GM23338 (cell line): ENCODE measurements at regions not wholly inside any gene's neighbourhood (a gene's known extent, or its start where the extent isn't known, plus 50 kb on each side); places are given as distances from the start of the nearest gene placed in this dataset.

Experiments
- ATAC-seq: fragments of 200-7000 bp; cut with Tn5 transposase; 3 replicates; pipeline ENCODE4 v1.9.1; 2020
- DNase-seq: peaks from one replicate; pipeline ENCODE4 v3.0.0-alpha.2; 2015; ENCODE audit warnings: low spot score
- H2AFZ ChIP-seq: fragments of 200-600 bp; sonication (generic); 2 replicates; pipeline ENCODE4 v1.8.0; 2016; ENCODE audit warnings: antibody characterized with exemption, mild to moderate bottlenecking, moderate library complexity
- H3F3A ChIP-seq: fragments of 200-600 bp; sonication (generic); replicated peaks from 2 replicates; pipeline ENCODE4 v1.8.0; 2017; ENCODE audit warnings: antibody characterized with exemption, mixed run types, low read depth
- H3K27ac ChIP-seq: fragments of 200-600 bp; sonication (generic); 2 replicates; pipeline ENCODE4 v1.6.1; 2016; ENCODE audit warnings: low read depth
- H3K27me3 ChIP-seq: fragments of 200-600 bp; sonication (generic); 2 replicates; pipeline ENCODE4 v1.8.0; 2016; ENCODE audit warnings: mild to moderate bottlenecking, mixed run types, moderate library complexity; ENCODE audit not compliant: insufficient read depth
- H3K36me3 ChIP-seq: fragments of 200-600 bp; sonication (generic); 2 replicates; pipeline ENCODE4 v1.8.0; 2016; ENCODE audit warnings: mild to moderate bottlenecking; ENCODE audit not compliant: insufficient read depth
- H3K4me1 ChIP-seq: fragments of 200-600 bp; sonication (generic); 2 replicates; pipeline ENCODE4 v1.8.0; 2016; ENCODE audit warnings: mild to moderate bottlenecking, moderate library complexity; ENCODE audit not compliant: insufficient read depth
- H3K4me2 ChIP-seq: fragments of 200-600 bp; sonication (generic); 2 replicates; pipeline ENCODE4 v1.7.1; 2017; ENCODE audit warnings: mixed run types
- H3K4me3 ChIP-seq: fragments of 200-600 bp; sonication (generic); 2 replicates; pipeline ENCODE4 v1.6.1; 2016; ENCODE audit warnings: mixed run types
- H3K79me2 ChIP-seq: fragments of 200-600 bp; sonication (generic); replicated peaks from 2 replicates; pipeline ENCODE4 v1.8.0; 2017; ENCODE audit warnings: mild to moderate bottlenecking; ENCODE audit not compliant: insufficient read depth
- H3K9me2 ChIP-seq: fragments of 200-600 bp; sonication (generic); 2 replicates; pipeline ENCODE4 v1.8.0; 2017; ENCODE audit not compliant: insufficient read depth
- H4K20me1 ChIP-seq: fragments of 200-600 bp; sonication (generic); replicated peaks from 2 replicates; pipeline ENCODE4 v1.8.0; 2017; ENCODE audit warnings: mild to moderate bottlenecking; ENCODE audit not compliant: insufficient read depth
- H3K27ac Mint-ChIP-seq: 2 replicates; pipeline ENCODE4 v1.8.0; 2020; ENCODE audit warnings: inconsistent platforms, mild to moderate bottlenecking, moderate library complexity, mixed read lengths
- H3K27me3 Mint-ChIP-seq: 3 replicates; pipeline ENCODE4 v1.8.0; 2022; ENCODE audit warnings: low read depth, mild to moderate bottlenecking, moderate library complexity, mixed read lengths, inconsistent platforms; ENCODE audit not compliant: insufficient read depth, poor library complexity
- H3K36me3 Mint-ChIP-seq: 3 replicates; pipeline ENCODE4 v1.8.0; 2021; ENCODE audit warnings: low read depth, mild to moderate bottlenecking, inconsistent platforms, moderate library complexity, mixed read lengths
- H3K4me1 Mint-ChIP-seq: 3 replicates; pipeline ENCODE4 v1.8.0; 2020; ENCODE audit warnings: mild to moderate bottlenecking, inconsistent platforms, mixed read lengths
- H3K4me3 Mint-ChIP-seq: 3 replicates; pipeline ENCODE4 v1.8.0; 2021; ENCODE audit warnings: moderate library complexity, mild to moderate bottlenecking, inconsistent platforms, mixed read lengths
- H3K9me3 Mint-ChIP-seq: 3 replicates; pipeline ENCODE4 v1.8.0; 2020; ENCODE audit warnings: moderate library complexity, mild to moderate bottlenecking, inconsistent platforms, mixed read lengths
- CREB1 ChIP-seq: fragments of 250-450 bp; sonication (Bioruptor Pico); IDR thresholded peaks from 2 replicates; pipeline ENCODE4 v1.5.0; 2020; ENCODE audit warnings: low read depth, mild to moderate bottlenecking, moderate library complexity
- CTCF ChIP-seq, 2 experiments: fragments of 200-600 bp in 1 of 2; sonication (generic) in 1 of 2; conservative IDR thresholded peaks; 2 replicates each; pipeline versions ENCODE4 v1.5.1 to v1.6.1; 2016 to 2017; ENCODE audit warnings: antibody characterized with exemption in 2 of 2, low read depth in 2 of 2, mild to moderate bottlenecking in 2 of 2, moderate library complexity in 1 of 2
- EZH2 ChIP-seq: fragments of 200-600 bp; sonication (generic); IDR thresholded peaks from one replicate; pipeline ENCODE4 v1.8.0; 2017; ENCODE audit warnings: antibody characterized with exemption, mild to moderate bottlenecking, low read depth; ENCODE audit not compliant: unreplicated experiment
- NANOG ChIP-seq: IDR thresholded peaks from 2 replicates; pipeline ENCODE4 v1.6.1; 2016; ENCODE audit warnings: antibody characterized with exemption, borderline replicate concordance
- ZNF331 ChIP-seq: fragments of 250-450 bp; sonication (Bioruptor Pico); IDR thresholded peaks from 2 replicates; pipeline ENCODE4 v1.5.0; 2020; ENCODE audit warnings: low read depth, mild to moderate bottlenecking, moderate library complexity
- ZNF462 ChIP-seq: fragments of 250-450 bp; sonication (Bioruptor Pico); IDR thresholded peaks from 2 replicates; pipeline ENCODE4 v1.5.0; 2020; ENCODE audit warnings: mild to moderate bottlenecking, moderate library complexity

GRCh38 chr3:86418861-86419260 lies 572.1 kb downstream of the VGLL3 start:
- Histone ChIP-seq H3K4me2 (no peak overlapping the region), H3K79me2 (no peaks in the 10 kb centered on the region), H3K36me3 (no peaks in the 10 kb centered on the region), H2AFZ (peak overlapping the region; percentile 56; the same call in 1 of the 2 replicates), H3K27ac (no peak overlapping the region), H3K27me3 (no peaks in the 10 kb centered on the region), H3F3A (no peaks in the 10 kb centered on the region), H4K20me1 (no peaks in the 10 kb centered on the region), H3K4me3 (no peak overlapping the region), H3K4me1 (no peaks in the 10 kb centered on the region), H3K9me2 (peaks cover 2% of the 10 kb centered on the region; the same call in 1 of the 2 replicates)
- H3K27ac Mint-ChIP-seq = no peak overlapping the region; the same call in none of the 2 replicates
- TF ChIP-seq CREB1 (CRISPR knock-in tag) (no peak), ZNF331 (CRISPR knock-in tag) (no peak), CTCF (conservative IDR thresholded peaks at IDR 0.05; ENCODE audit: low read depth in 2 of 2) (no peak)
- no peaks in the 10 kb centered on the region for H3K36me3 Mint-ChIP-seq
- H3K4me1 Mint-ChIP-seq = peaks cover 3% of the 10 kb centered on the region; the same call in 1 of the 3 replicates
- no peak overlapping the region for H3K4me3 Mint-ChIP-seq
- H3K27me3 Mint-ChIP-seq = no peaks in the 10 kb centered on the region
- no peaks in the 10 kb centered on the region for H3K9me3 Mint-ChIP-seq
- no peak for ATAC-seq
- no peak for DNase-seq

GRCh38 chr3:86416334-86416733 lies 574.6 kb downstream of the VGLL3 start:
- Histone ChIP-seq H3K4me1 (peaks cover 3% of the 10 kb centered on the region; the same call in 1 of the 2 replicates), H3K4me3 (no peak overlapping the region), H3K36me3 (no peaks in the 10 kb centered on the region), H3K27me3 (no peaks in the 10 kb centered on the region), H3K27ac (no peak overlapping the region), H3K79me2 (no peaks in the 10 kb centered on the region), H3K9me2 (no peaks in the 10 kb centered on the region), H4K20me1 (no peaks in the 10 kb centered on the region), H2AFZ (no peak overlapping the region), H3F3A (no peaks in the 10 kb centered on the region), H3K4me2 (no peak overlapping the region)
- peak; percentile 9 for DNase-seq
- TF ChIP-seq ZNF331 (CRISPR knock-in tag) = no peak
- ATAC-seq = no peak
- Mint-ChIP-seq H3K36me3 (no peaks in the 10 kb centered on the region), H3K9me3 (no peaks in the 10 kb centered on the region; the same call in 2 of the 3 replicates), H3K27ac (no peak overlapping the region), H3K4me3 (no peak overlapping the region), H3K4me1 (peaks cover 9% of the 10 kb centered on the region; the same call in 2 of the 3 replicates), H3K27me3 (no peaks in the 10 kb centered on the region)

GRCh38 chr3:86413645-86414044 lies 577.3 kb downstream of the VGLL3 start:
- no peak overlapping the region for H3K4me2 ChIP-seq
- no peaks in the 10 kb centered on the region for H3K36me3 Mint-ChIP-seq
- no peak overlapping the region for H3K4me3 Mint-ChIP-seq
- H3K9me3 Mint-ChIP-seq = no peaks in the 10 kb centered on the region; the same call in 2 of the 3 replicates
- peak overlapping the region; percentile 28; the same call in 1 of the 2 replicates for H2AFZ ChIP-seq
- H3K4me1 Mint-ChIP-seq = peaks cover 24% of the 10 kb centered on the region
- peaks cover 30% of the 10 kb centered on the region for H3K4me1 ChIP-seq
- H3K27ac ChIP-seq = no peak overlapping the region
- H3K9me2 ChIP-seq = no peaks in the 10 kb centered on the region
- no peaks in the 10 kb centered on the region for H4K20me1 ChIP-seq
- H3K27me3 ChIP-seq = no peaks in the 10 kb centered on the region
- no peak for DNase-seq
- no peaks in the 10 kb centered on the region for H3F3A ChIP-seq
- no peaks in the 10 kb centered on the region for H3K79me2 ChIP-seq
- no peaks in the 10 kb centered on the region for H3K36me3 ChIP-seq
- H3K4me3 ChIP-seq = no peak overlapping the region
- no peak for ATAC-seq
- H3K27ac Mint-ChIP-seq = no peak overlapping the region
- no peaks in the 10 kb centered on the region for H3K27me3 Mint-ChIP-seq
- TF ChIP-seq EZH2 = no peak
- no peak for TF ChIP-seq NANOG
- TF ChIP-seq ZNF462 (CRISPR knock-in tag) = no peak
- no peak for TF ChIP-seq ZNF331 (CRISPR knock-in tag)
